HAP-1 (cell line): ENCODE measurements at regions not wholly inside any gene's neighbourhood (a gene's known extent, or its start where the extent isn't known, plus 50 kb on each side); places are given as distances from the start of the nearest gene placed in this dataset.
"Not testable (repeated sequence)": the region's sequence is repeated elsewhere in the genome, so short reads cannot be mapped to it uniquely, and the experiment has no call there.

ENCODE experiments used
- DNase-seq, 2 experiments: peaks; one replicate each; pipeline ENCODE4 v3.0.0-alpha.2; 2016 to 2020; ENCODE audit warnings: low spot score in 2 of 2
- H3K27me3 ChIP-seq: fragments of 250-450 bp; sonication (Bioruptor Pico); 2 replicates; pipeline ENCODE4 v1.5.1; 2020; ENCODE audit warnings: low read depth, mild to moderate bottlenecking, moderate library complexity
- H3K36me3 ChIP-seq: fragments of 250-450 bp; sonication (Bioruptor Pico); replicated peaks from 2 replicates; pipeline ENCODE4 v1.5.1; 2020; ENCODE audit warnings: mild to moderate bottlenecking
- H3K4me1 ChIP-seq: fragments of 250-450 bp; sonication (Bioruptor Pico); 2 replicates; pipeline ENCODE4 v1.5.1; 2020; ENCODE audit warnings: mild to moderate bottlenecking
- H3K4me3 ChIP-seq: fragments of 250-450 bp; sonication (Bioruptor Pico); 2 replicates; pipeline ENCODE4 v1.5.1; 2020; ENCODE audit warnings: mild to moderate bottlenecking, moderate library complexity
- H3K9me3 ChIP-seq: fragments of 250-450 bp; sonication (Bioruptor Pico); 2 replicates; pipeline ENCODE4 v1.5.1; 2020; ENCODE audit warnings: mild to moderate bottlenecking, moderate library complexity
- in situ Hi-C: fragments of 300-500 bp; cut with MboI; formaldehyde crosslinking; loops from 3 replicates; pipeline ENCODE4 v1.14.3; 2020; ENCODE audit warnings: low sequenced_read_pairs, inconsistent platforms, mixed read lengths

- Histone ChIP-seq H3K27me3 (no peaks in the 10 kb centered on the region), H3K4me1 (no peaks in the 10 kb centered on the region), H3K9me3 (no peaks in the 10 kb centered on the region), H3K4me3 (no peak overlapping the region), H3K36me3 (no peaks in the 10 kb centered on the region)
- no peak for DNase-seq
- in situ Hi-C loops: no loop called here
Observed at GRCh38 chr2:153657651-153658050, 179.1 kb upstream of the RPRM start.

DNA sequence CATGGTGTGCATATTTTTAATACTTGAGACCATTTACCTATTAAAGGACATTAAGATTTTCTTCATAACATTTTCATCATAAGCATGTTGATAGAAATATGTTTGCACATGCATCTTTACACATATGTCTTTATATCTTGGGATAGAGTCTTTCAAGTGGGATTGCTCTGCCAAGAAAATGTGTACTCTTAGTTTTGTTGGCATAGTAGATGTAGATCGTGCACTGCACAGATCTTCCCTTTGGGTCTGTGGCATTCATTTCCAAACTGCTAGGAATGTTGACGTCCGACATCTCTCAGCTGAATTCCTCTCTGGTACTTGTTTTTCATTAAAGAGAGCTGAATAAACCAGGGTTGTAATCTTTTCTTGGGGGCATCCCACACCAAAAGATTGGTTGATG, 183.2 kb upstream of the RPRM start:
- H3K27me3 ChIP-seq: no peaks in the 10 kb centered on the region
- DNase-seq: no peak

DNA sequence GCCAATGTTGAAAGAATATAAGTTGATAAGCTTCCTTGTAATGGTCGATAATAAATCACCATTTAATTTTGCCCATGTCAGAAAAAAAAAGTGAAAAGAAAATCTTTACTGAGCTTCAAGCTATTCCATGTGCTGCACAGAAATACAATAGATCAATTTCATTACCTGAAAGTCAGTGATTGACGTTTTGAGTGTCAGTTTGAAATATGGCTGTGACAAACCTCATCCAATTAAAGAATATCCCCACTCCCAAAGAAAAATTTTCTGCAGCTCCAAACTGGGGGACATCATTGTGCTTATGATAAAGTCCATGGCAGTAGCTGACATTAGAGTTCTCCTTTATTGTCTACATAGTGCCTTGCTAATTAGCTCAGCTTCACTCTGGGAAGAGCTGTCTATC, 184.8 kb upstream of the RPRM start:
- Histone ChIP-seq H3K4me3 (no peak overlapping the region), H3K4me1 (no peaks in the 10 kb centered on the region), H3K36me3 (no peaks in the 10 kb centered on the region), H3K27me3 (no peaks in the 10 kb centered on the region), H3K9me3 (no peaks in the 10 kb centered on the region)
- no peak for DNase-seq
- in situ Hi-C loops: no loop called here

More for the DNA sequence above, 183.2 kb upstream of the RPRM start:
- Histone ChIP-seq H3K4me3 (no peak overlapping the region), H3K36me3 (no peaks in the 10 kb centered on the region), H3K9me3 (no peaks in the 10 kb centered on the region), H3K4me1 (no peaks in the 10 kb centered on the region)
- in situ Hi-C loops: no loop called here

- H3K9me3 ChIP-seq, H3K4me3 ChIP-seq, H3K4me1 ChIP-seq, H3K27me3 ChIP-seq, in situ Hi-C loops, DNase-seq, H3K36me3 ChIP-seq: not testable (repeated sequence)
Observed at GRCh38 chr2:153664009-153664408, 185.4 kb upstream of the RPRM start.

GRCh38 chr2:153667475-153667874, 188.9 kb upstream of the RPRM start:
- Histone ChIP-seq H3K27me3 (no peaks in the 10 kb centered on the region), H3K36me3 (no peaks in the 10 kb centered on the region), H3K9me3 (no peaks in the 10 kb centered on the region), H3K4me1 (no peaks in the 10 kb centered on the region), H3K4me3 (no peak overlapping the region)
- in situ Hi-C loops: no loop called here
- DNase-seq: no peak

DNA sequence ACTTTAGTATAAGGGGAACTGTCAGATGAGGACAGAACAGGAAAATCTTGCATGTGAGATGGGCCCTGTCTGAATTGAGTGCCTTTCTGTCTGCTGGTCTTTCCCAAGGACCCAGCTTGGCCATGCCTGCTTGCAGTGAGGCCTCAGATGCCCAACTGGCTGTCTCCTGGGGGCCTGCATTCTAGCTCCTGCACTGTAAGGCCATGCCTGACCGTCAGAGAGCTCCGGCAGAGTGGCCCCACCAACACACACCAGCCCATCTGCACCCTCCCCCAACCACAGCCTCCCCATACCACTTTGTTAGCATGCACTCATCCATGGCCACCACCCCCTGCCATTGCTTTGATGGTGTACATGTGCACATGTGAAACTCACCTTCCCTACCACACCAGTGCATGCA, 190.4 kb upstream of the RPRM start:
- no peak overlapping the region for H3K4me3 ChIP-seq
- H3K9me3 ChIP-seq: no peaks in the 10 kb centered on the region
- no peak for DNase-seq
- in situ Hi-C loops: no loop called here
- no peaks in the 10 kb centered on the region for H3K4me1 ChIP-seq
- H3K27me3 ChIP-seq: no peaks in the 10 kb centered on the region
- H3K36me3 ChIP-seq: no peaks in the 10 kb centered on the region

- no peak for DNase-seq
- in situ Hi-C loops: no loop called here
- Histone ChIP-seq H3K27me3 (no peaks in the 10 kb centered on the region), H3K9me3 (no peaks in the 10 kb centered on the region), H3K4me3 (no peak overlapping the region), H3K36me3 (no peaks in the 10 kb centered on the region), H3K4me1 (no peaks in the 10 kb centered on the region)
Observed at GRCh38 chr2:153710128-153710527, 161.6 kb upstream of the GALNT13 start.

DNA sequence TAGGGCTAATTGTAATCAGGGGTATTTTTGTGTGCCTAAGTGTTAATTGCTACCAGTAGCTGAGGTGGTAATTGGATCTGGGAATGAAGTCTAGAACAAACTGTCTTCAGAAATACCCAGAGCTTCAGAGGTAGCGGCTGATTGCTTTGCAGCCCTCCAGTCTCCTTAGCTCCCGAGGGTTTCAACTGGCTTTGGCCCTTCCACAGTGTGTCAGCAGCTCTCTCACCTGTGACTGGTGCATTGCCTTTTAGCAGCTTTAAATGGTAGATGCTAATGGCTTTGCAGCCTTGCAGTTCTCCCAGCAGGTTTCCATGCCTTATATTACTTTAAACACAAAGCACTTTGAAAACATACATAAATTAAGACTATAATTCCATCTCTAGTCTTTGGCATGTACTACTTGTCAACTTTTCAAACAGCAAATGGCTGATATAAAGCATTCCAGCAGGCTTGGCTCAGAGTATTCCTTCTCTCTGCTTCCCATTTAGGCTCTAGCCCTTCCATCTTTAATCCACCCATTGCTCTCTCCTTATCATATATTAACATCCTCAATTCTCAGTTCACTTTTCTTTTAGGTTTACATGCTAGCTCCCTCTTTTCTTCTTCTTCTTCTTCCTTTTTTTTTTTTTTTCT, 156.4 kb upstream of the GALNT13 start:
- in situ Hi-C loops: no loop called here
- no peaks in the 10 kb centered on the region for H3K9me3 ChIP-seq
- DNase-seq: no peak
- no peak overlapping the region for H3K4me3 ChIP-seq
- no peaks in the 10 kb centered on the region for H3K36me3 ChIP-seq
- H3K4me1 ChIP-seq: no peaks in the 10 kb centered on the region
- H3K27me3 ChIP-seq: no peaks in the 10 kb centered on the region

DNA sequence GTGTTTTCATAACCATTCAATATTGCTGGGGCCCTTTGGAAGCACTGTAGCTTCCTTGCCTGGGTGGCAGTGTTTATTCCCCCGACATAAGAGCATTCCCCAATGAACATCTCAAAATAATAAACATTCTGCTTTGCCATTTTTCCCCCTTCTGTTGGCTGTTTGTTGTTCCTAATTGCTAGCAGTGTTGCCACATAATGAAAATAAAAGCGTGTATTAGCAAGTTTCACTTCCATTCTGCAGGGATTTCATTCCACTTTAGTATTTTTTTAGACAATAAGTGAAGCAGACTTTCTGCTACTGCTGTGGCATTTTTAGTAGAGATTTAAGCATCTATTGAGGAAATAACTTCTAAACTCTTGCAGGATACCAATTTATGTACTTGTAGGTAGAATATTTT, 154.7 kb upstream of the GALNT13 start:
- H3K9me3 ChIP-seq: no peaks in the 10 kb centered on the region
- H3K36me3 ChIP-seq: no peaks in the 10 kb centered on the region
- H3K4me3 ChIP-seq: no peak overlapping the region
- H3K27me3 ChIP-seq: no peaks in the 10 kb centered on the region
- no peak for DNase-seq
- in situ Hi-C loops: no loop called here
- H3K4me1 ChIP-seq: no peaks in the 10 kb centered on the region

DNA sequence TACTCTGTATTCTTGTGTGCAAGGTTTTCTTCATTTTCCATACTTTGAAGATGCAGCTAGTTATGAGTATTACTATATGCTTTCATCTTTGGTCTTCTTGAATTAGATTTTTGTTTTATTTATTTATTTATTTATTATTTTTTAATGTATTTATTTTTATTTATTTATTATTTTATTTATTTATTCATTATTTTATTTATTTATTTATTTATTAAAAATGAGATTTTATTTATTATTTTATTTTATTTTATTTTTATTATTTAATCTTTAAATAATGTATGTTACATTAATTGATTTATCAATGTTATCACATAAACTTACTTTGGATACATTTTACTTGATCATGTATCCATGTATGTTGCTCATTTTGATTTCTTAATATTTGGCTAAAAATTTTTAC, 132.3 kb upstream of the GALNT13 start:
- DNase-seq: no peak
- no peaks in the 10 kb centered on the region for H3K36me3 ChIP-seq
- no peaks in the 10 kb centered on the region; the same call in 1 of the 2 replicates for H3K27me3 ChIP-seq
- H3K4me1 ChIP-seq: no peaks in the 10 kb centered on the region
- H3K9me3 ChIP-seq: no peaks in the 10 kb centered on the region
- in situ Hi-C loops: no loop called here
- H3K4me3 ChIP-seq: no peak overlapping the region

- H3K9me3 ChIP-seq: no peaks in the 10 kb centered on the region
- in situ Hi-C loops: no loop called here
- DNase-seq: no peak
- H3K27me3 ChIP-seq: no peaks in the 10 kb centered on the region
- no peaks in the 10 kb centered on the region for H3K36me3 ChIP-seq
- no peaks in the 10 kb centered on the region for H3K4me1 ChIP-seq
- no peak overlapping the region for H3K4me3 ChIP-seq
Observed at GRCh38 chr2:153761936-153762335, 109.8 kb upstream of the GALNT13 start.

DNA sequence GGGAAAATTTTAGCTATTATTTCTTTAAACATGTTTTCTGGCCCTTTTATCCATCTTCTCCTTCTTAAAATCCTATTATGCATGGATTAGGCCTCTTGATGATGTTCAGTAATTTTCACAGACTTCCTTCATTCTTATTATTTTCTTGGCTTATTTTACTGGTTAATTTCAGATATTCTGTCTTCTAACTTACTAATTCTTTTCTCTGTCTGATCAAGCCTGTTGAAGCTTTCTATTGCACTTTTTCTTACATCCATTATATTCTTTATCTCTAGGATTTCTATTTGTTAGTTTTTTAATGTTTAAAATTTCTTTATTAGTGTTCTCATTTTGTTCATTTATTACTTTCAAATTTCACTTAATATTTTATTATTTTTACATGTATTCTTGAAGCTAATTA, 105.3 kb upstream of the GALNT13 start:
- in situ Hi-C loops: no loop called here
- Histone ChIP-seq H3K27me3 (no peaks in the 10 kb centered on the region), H3K4me1 (no peaks in the 10 kb centered on the region), H3K4me3 (no peak overlapping the region), H3K36me3 (no peaks in the 10 kb centered on the region), H3K9me3 (no peaks in the 10 kb centered on the region; the same call in 1 of the 2 replicates)
- DNase-seq: no peak

DNA sequence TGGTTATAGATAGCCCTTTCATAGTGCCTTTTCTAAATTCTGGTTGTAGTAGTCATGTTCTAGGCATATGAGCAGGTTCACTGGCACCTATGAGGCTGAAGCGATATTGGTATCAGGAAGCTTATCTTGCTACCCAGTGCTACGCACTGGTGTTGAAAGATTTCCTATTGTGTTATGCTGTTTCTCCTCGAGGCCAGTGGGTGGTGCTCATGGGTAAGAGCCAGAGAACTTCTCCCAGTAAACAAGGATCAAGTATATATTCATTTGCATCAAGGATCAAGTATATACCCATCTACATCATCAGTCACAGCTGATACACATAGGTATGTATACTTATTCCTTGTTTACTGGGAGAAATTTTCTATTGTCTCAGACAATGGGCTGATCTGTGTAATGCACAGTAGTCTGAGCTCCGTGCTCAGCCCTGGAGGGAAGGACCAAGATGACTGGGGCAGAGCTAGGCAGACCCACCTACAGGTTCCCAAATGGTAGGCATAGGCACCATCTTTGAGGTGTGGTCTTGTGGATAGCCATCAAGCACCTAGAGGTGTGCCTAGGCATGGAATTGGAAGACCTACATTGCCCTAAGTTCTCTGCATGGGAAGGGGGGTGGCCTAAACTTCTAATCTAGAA, 101.2 kb upstream of the GALNT13 start:
- Histone ChIP-seq H3K4me1 (no peaks in the 10 kb centered on the region), H3K36me3 (no peaks in the 10 kb centered on the region), H3K4me3 (no peak overlapping the region), H3K9me3 (no peaks in the 10 kb centered on the region; the same call in 1 of the 2 replicates), H3K27me3 (no peaks in the 10 kb centered on the region)
- DNase-seq: no peak
- in situ Hi-C loops: no loop called here

DNA sequence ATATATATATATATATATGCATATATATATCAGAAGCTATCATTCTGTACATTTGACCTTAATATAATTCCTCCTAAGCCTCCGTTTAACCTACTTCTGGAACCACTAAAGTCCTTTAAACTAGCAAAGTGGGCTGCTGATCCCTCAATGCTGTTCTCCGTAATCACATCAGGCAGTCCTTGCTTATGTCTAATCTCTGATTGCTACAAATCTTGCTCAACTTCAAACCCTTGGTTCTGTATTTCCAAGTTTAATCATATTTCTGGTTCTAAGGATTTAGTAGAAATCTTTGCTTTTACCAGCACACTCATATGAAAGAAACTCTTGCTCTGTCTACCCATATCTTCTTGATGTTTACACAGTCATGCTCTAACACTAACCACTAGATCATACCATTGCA, 91.5 kb upstream of the GALNT13 start:
- DNase-seq: no peak
- Histone ChIP-seq H3K4me3 (no peak overlapping the region), H3K4me1 (no peaks in the 10 kb centered on the region), H3K27me3 (no peaks in the 10 kb centered on the region), H3K36me3 (no peaks in the 10 kb centered on the region), H3K9me3 (no peaks in the 10 kb centered on the region)
- in situ Hi-C loops: loop anchor here (25.0 kb wide), 1 partner anchor 582 kb away; no protein-coding TSS in a partner anchor

- Histone ChIP-seq H3K9me3 (no peaks in the 10 kb centered on the region), H3K4me3 (no peak overlapping the region), H3K27me3 (no peaks in the 10 kb centered on the region), H3K4me1 (no peaks in the 10 kb centered on the region), H3K36me3 (no peaks in the 10 kb centered on the region)
- no peak for DNase-seq
- in situ Hi-C loops: loop anchor here (25.0 kb wide), 1 partner anchor 576 kb away; no protein-coding TSS in a partner anchor
Observed at GRCh38 chr2:153786016-153786415, 85.7 kb upstream of the GALNT13 start.
